ENCODE measurements at regions not wholly inside any gene's neighbourhood (a gene's known extent, or its start where the extent isn't known, plus 50 kb on each side); places are given as distances from the start of the nearest gene placed in this dataset.
A peak's percentile ranks its signal among the peaks of the same experiment; 100 is the strongest.

GRCh38 chr14:27384124-27384523 lies 786.3 kb upstream of the NOVA1 start:
- ATAC-seq (no peak), DNase-seq (no peak)
- intact Hi-C loops (cut with DNase I, micrococcal nuclease), result no loop called here

- no peak for ATAC-seq
- intact Hi-C loops (cut with DNase I, micrococcal nuclease), result no loop called here
- no peak for DNase-seq
Observed at GRCh38 chr14:27386391-27386790, 788.6 kb upstream of the NOVA1 start.

- intact Hi-C loops (cut with DNase I, micrococcal nuclease), result no loop called here
Observed at GRCh38 chr14:27387463-27387862, 789.6 kb upstream of the NOVA1 start.

GRCh38 chr14:27389402-27389801 lies 791.6 kb upstream of the NOVA1 start:
- DNase-seq, result no peak
- intact Hi-C loops (cut with DNase I, micrococcal nuclease), result no loop called here
- no peak for ATAC-seq

More at GRCh38 chr14:27387463-27387862, 789.6 kb upstream of the NOVA1 start:
- no peak for ATAC-seq
- no peak for DNase-seq

- intact Hi-C loops (cut with DNase I, micrococcal nuclease), result no loop called here
- ATAC-seq, result no peak
- DNase-seq, result no peak
Observed at GRCh38 chr14:27390155-27390554, 792.3 kb upstream of the NOVA1 start.

GRCh38 chr14:27391331-27391730 lies 793.5 kb upstream of the NOVA1 start:
- DNase-seq (no peak), ATAC-seq (no peak)
- intact Hi-C loops (cut with DNase I, micrococcal nuclease), result no loop called here

- intact Hi-C loops (cut with DNase I, micrococcal nuclease), result no loop called here
- DNase-seq (no peak), ATAC-seq (no peak)
Observed at GRCh38 chr14:27392153-27392552, 794.3 kb upstream of the NOVA1 start.

- DNase-seq (no peak), ATAC-seq (no peak)
- intact Hi-C loops (cut with DNase I, micrococcal nuclease), result no loop called here
Observed at GRCh38 chr14:27409944-27410343, 812.1 kb upstream of the NOVA1 start.

- ATAC-seq (no peak), DNase-seq (no peak)
- intact Hi-C loops (cut with DNase I, micrococcal nuclease), result no loop called here
Observed at GRCh38 chr14:27410981-27411380, 813.1 kb upstream of the NOVA1 start.

- DNase-seq, result no peak
- no peak for ATAC-seq
- intact Hi-C loops (cut with DNase I, micrococcal nuclease), result no loop called here
Observed at GRCh38 chr14:27427796-27428195, 830.0 kb upstream of the NOVA1 start.

- DNase-seq (no peak), ATAC-seq (peak; percentile 94)
- intact Hi-C loops (cut with DNase I, micrococcal nuclease), result no loop called here
Observed at GRCh38 chr14:27435923-27436670, 838.3 kb upstream of the NOVA1 start.

- DNase-seq (no peak), ATAC-seq (no peak)
- intact Hi-C loops (cut with DNase I, micrococcal nuclease), result no loop called here
Observed at GRCh38 chr14:27484633-27485032, 886.8 kb upstream of the NOVA1 start.

GRCh38 chr14:27485193-27485592 lies 887.4 kb upstream of the NOVA1 start:
- intact Hi-C loops (cut with DNase I, micrococcal nuclease), result no loop called here
- DNase-seq, result no peak
- no peak for ATAC-seq

GRCh38 chr14:27506272-27506671 lies 908.4 kb upstream of the NOVA1 start:
- DNase-seq (no peak), ATAC-seq (no peak)
- intact Hi-C loops (cut with DNase I, micrococcal nuclease), result no loop called here

GRCh38 chr14:27528328-27528727 lies 930.5 kb upstream of the NOVA1 start:
- intact Hi-C loops (cut with DNase I, micrococcal nuclease), result no loop called here
- ATAC-seq (peak; percentile 84), DNase-seq (no peak)

- ATAC-seq (no peak), DNase-seq (no peak)
- intact Hi-C loops (cut with DNase I, micrococcal nuclease), result no loop called here
Observed at GRCh38 chr14:27536748-27537147, 938.9 kb upstream of the NOVA1 start.

- DNase-seq (no peak), ATAC-seq (no peak)
Observed at GRCh38 chr14:27546111-27546510, 948.3 kb upstream of the NOVA1 start.

GRCh38 chr14:27553790-27554189 lies 956.0 kb upstream of the NOVA1 start:
- intact Hi-C loops (cut with DNase I, micrococcal nuclease), result no loop called here
- DNase-seq (no peak), ATAC-seq (no peak)

More at GRCh38 chr14:27546111-27546510, 948.3 kb upstream of the NOVA1 start:
- intact Hi-C loops (cut with DNase I, micrococcal nuclease), result no loop called here

GRCh38 chr14:27557445-27557844 lies 959.6 kb upstream of the NOVA1 start:
- intact Hi-C loops (cut with DNase I, micrococcal nuclease), result no loop called here
- DNase-seq (no peak), ATAC-seq (no peak)

- ATAC-seq (no peak), DNase-seq (no peak)
- intact Hi-C loops (cut with DNase I, micrococcal nuclease), result no loop called here
Observed at GRCh38 chr14:27559848-27560247, 962.0 kb upstream of the NOVA1 start.

- intact Hi-C loops (cut with DNase I, micrococcal nuclease), result no loop called here
- ATAC-seq, result no peak
- no peak for DNase-seq
Observed at GRCh38 chr14:27566843-27567382, 969.1 kb upstream of the NOVA1 start.
